WTC11 (cell line): ENCODE measurements at regions not wholly inside any gene's neighbourhood (a gene's known extent, or its start where the extent isn't known, plus 50 kb on each side); places are given as distances from the start of the nearest gene placed in this dataset.
"Not testable (repeated sequence)": the region's sequence is repeated elsewhere in the genome, so short reads cannot be mapped to it uniquely, and the experiment has no call there.

Source experiments
- ATAC-seq: fragments of 200-7000 bp; cut with Tn5 transposase; 2 replicates; pipeline ENCODE4 v1.10.0; 2021; ENCODE audit warnings: mild to moderate bottlenecking, moderate library complexity
- CTCF ChIA-PET: fragments of 300-600 bp; sonication (Branson Sonifier 250); formaldehyde crosslinking; loops from one replicate; lab custom pipeline; 2021; ENCODE audit warnings: antibody characterized with exemption; lab: Charles Lee
- POLR2A ChIA-PET: fragments of 350-600 bp; sonication (Branson Sonifier 250); formaldehyde crosslinking; loops from one replicate; lab custom pipeline; 2021; ENCODE audit warnings: antibody characterized with exemption; lab: Charles Lee
- DNase-seq: peaks from one replicate; pipeline ENCODE4 v3.0.0; 2021; ENCODE audit warnings: low spot score
- H3K27ac Mint-ChIP-seq: 2 replicates; pipeline ENCODE4 v1.8.0; 2021; ENCODE audit warnings: mixed read lengths
- H3K27me3 Mint-ChIP-seq: 2 replicates; pipeline ENCODE4 v1.8.0; 2021; ENCODE audit warnings: low read depth, mild to moderate bottlenecking, moderate library complexity, mixed read lengths
- H3K36me3 Mint-ChIP-seq: 2 replicates; pipeline ENCODE4 v1.8.0; 2021; ENCODE audit warnings: mixed read lengths
- H3K4me1 Mint-ChIP-seq: 2 replicates; pipeline ENCODE4 v1.8.0; 2022; ENCODE audit warnings: mixed read lengths
- H3K4me3 Mint-ChIP-seq: 2 replicates; pipeline ENCODE4 v1.8.0; 2021; ENCODE audit warnings: mild to moderate bottlenecking, moderate library complexity, mixed read lengths
- H3K9me3 Mint-ChIP-seq: 2 replicates; pipeline ENCODE4 v1.8.0; 2021; ENCODE audit warnings: mixed read lengths

GRCh38 chr2:89874810-89875595 lies 1183.5 kb downstream of the RPIA start:
- POLR2A ChIA-PET, ATAC-seq, H3K27me3 Mint-ChIP-seq, H3K4me1 Mint-ChIP-seq, CTCF ChIA-PET, H3K4me3 Mint-ChIP-seq, DNase-seq, H3K36me3 Mint-ChIP-seq, H3K27ac Mint-ChIP-seq: not testable (repeated sequence)
- peaks cover 13% of the 10 kb centered on the region for H3K9me3 Mint-ChIP-seq

- CTCF ChIA-PET: not testable (repeated sequence)
Measured at GRCh38 chr2:89876445-89876844, 1185.0 kb downstream of the RPIA start.

GRCh38 chr2:89876878-89877277 lies 1185.4 kb downstream of the RPIA start:
- H3K27me3 Mint-ChIP-seq, H3K4me3 Mint-ChIP-seq, H3K27ac Mint-ChIP-seq, H3K4me1 Mint-ChIP-seq, ATAC-seq, CTCF ChIA-PET, H3K36me3 Mint-ChIP-seq, DNase-seq, POLR2A ChIA-PET, H3K9me3 Mint-ChIP-seq: not testable (repeated sequence)

More at GRCh38 chr2:89876445-89876844, 1185.0 kb downstream of the RPIA start:
- ATAC-seq, H3K9me3 Mint-ChIP-seq, H3K36me3 Mint-ChIP-seq, H3K27me3 Mint-ChIP-seq, H3K4me1 Mint-ChIP-seq, POLR2A ChIA-PET, H3K4me3 Mint-ChIP-seq, H3K27ac Mint-ChIP-seq, DNase-seq: not testable (repeated sequence)

DNA sequence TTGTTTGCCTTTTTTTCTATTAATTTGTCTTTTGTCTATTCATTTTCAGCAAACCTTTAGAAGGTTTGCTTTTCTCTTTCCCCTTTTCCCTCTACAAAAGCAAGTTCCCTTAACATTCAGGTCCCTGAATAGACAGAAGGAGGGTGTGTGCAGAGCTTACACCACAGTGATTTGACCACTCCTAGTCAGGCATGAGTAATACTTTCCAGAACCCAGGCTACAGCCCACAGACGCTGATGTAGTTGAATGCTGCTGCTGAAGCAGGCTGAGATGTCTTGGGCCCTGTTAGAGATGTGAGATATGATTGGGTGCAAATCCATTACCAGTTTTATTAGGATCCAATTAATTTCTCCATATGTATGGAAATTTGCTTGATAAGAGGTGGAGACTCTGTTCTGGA lies 1191.4 kb downstream of the RPIA start:
- H3K4me1 Mint-ChIP-seq, H3K27me3 Mint-ChIP-seq, CTCF ChIA-PET, H3K27ac Mint-ChIP-seq, DNase-seq, H3K36me3 Mint-ChIP-seq, POLR2A ChIA-PET, H3K9me3 Mint-ChIP-seq, H3K4me3 Mint-ChIP-seq, ATAC-seq: not testable (repeated sequence)

GRCh38 chr2:89883624-89884023 lies 1192.2 kb downstream of the RPIA start:
- H3K9me3 Mint-ChIP-seq, POLR2A ChIA-PET, H3K27ac Mint-ChIP-seq, CTCF ChIA-PET, H3K4me3 Mint-ChIP-seq, H3K4me1 Mint-ChIP-seq, ATAC-seq, H3K27me3 Mint-ChIP-seq, DNase-seq, H3K36me3 Mint-ChIP-seq: not testable (repeated sequence)

GRCh38 chr2:89885071-89885470 lies 1193.6 kb downstream of the RPIA start:
- H3K4me1 Mint-ChIP-seq, H3K27me3 Mint-ChIP-seq, ATAC-seq, H3K36me3 Mint-ChIP-seq, H3K27ac Mint-ChIP-seq, CTCF ChIA-PET, DNase-seq, H3K4me3 Mint-ChIP-seq, H3K9me3 Mint-ChIP-seq, POLR2A ChIA-PET: not testable (repeated sequence)

GRCh38 chr2:89888693-89889092 lies 1197.2 kb downstream of the RPIA start:
- H3K9me3 Mint-ChIP-seq, H3K4me3 Mint-ChIP-seq, POLR2A ChIA-PET, CTCF ChIA-PET, H3K27me3 Mint-ChIP-seq, H3K4me1 Mint-ChIP-seq, DNase-seq, ATAC-seq, H3K27ac Mint-ChIP-seq, H3K36me3 Mint-ChIP-seq: not testable (repeated sequence)

GRCh38 chr2:89890185-89890773 lies 1198.8 kb downstream of the RPIA start:
- DNase-seq, H3K27ac Mint-ChIP-seq, CTCF ChIA-PET, H3K27me3 Mint-ChIP-seq, H3K4me1 Mint-ChIP-seq, POLR2A ChIA-PET, H3K9me3 Mint-ChIP-seq, H3K36me3 Mint-ChIP-seq, ATAC-seq, H3K4me3 Mint-ChIP-seq: not testable (repeated sequence)

- CTCF ChIA-PET, H3K27ac Mint-ChIP-seq, H3K9me3 Mint-ChIP-seq, H3K36me3 Mint-ChIP-seq, POLR2A ChIA-PET, H3K4me3 Mint-ChIP-seq, H3K4me1 Mint-ChIP-seq, DNase-seq, ATAC-seq, H3K27me3 Mint-ChIP-seq: not testable (repeated sequence)
Measured at GRCh38 chr2:89894988-89895387, 1203.5 kb downstream of the RPIA start.

DNA sequence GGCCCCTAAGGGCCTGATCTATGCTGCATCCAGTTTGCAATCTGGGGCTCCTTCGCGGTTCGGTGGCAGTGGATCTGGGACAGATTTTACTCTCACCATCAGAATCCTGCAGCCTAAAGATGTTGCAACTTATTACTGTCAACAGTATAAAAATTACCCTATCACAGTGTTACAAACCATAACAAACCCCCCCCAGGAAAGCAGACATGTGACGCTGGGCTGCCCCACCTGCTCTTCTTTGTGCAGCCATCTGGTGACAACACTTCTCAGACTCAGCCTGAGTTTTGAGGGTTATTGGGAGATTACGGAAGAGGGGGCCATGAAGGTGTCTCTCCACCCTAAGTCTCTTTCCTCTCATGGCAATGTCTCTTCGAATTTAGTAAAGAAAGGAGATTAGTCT lies 1204.2 kb downstream of the RPIA start:
- H3K4me1 Mint-ChIP-seq, H3K27me3 Mint-ChIP-seq, H3K4me3 Mint-ChIP-seq, H3K27ac Mint-ChIP-seq, DNase-seq, H3K9me3 Mint-ChIP-seq, ATAC-seq, POLR2A ChIA-PET, CTCF ChIA-PET, H3K36me3 Mint-ChIP-seq: not testable (repeated sequence)

GRCh38 chr2:89927018-89927417 lies 1235.5 kb downstream of the RPIA start:
- ATAC-seq, CTCF ChIA-PET, H3K4me3 Mint-ChIP-seq, H3K36me3 Mint-ChIP-seq, H3K27ac Mint-ChIP-seq, H3K4me1 Mint-ChIP-seq, H3K9me3 Mint-ChIP-seq, DNase-seq, H3K27me3 Mint-ChIP-seq, POLR2A ChIA-PET: not testable (repeated sequence)

DNA sequence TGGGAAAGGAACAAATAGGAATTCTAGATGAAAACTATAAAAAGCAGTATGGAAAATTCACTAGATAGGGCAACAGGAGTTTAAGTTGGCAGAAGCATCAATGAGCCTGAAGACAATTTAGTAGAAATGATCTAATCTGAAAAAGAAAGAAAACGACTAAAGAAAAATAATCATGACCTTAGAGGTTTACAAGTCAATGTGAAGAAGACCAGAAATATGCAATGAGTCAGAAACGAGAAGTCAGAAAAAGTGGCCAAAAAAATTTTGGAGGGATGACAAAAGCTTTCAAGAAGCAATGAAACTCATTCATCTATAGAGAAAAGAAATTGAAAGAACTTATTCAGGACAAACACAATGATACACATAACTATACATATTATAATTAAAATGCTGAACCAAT lies 1244.0 kb downstream of the RPIA start:
- DNase-seq, POLR2A ChIA-PET, H3K27me3 Mint-ChIP-seq, H3K27ac Mint-ChIP-seq, CTCF ChIA-PET, ATAC-seq, H3K4me3 Mint-ChIP-seq, H3K4me1 Mint-ChIP-seq: not testable (repeated sequence)
- Mint-ChIP-seq H3K36me3 (peaks cover 22% of the 10 kb centered on the region), H3K9me3 (peaks cover 25% of the 10 kb centered on the region)
